Retina (tissue), 1 donor: ENCODE measurements at regions not wholly inside any gene's neighbourhood (a gene's known extent, or its start where the extent isn't known, plus 50 kb on each side); places are given as distances from the start of the nearest gene placed in this dataset.
"Not testable (repeated sequence)": the region's sequence is repeated elsewhere in the genome, so short reads cannot be mapped to it uniquely, and the experiment has no call there.

Experiments used
- DNase-seq: peaks from one replicate; pipeline ENCODE4 v3.0.0-alpha.2; 2016

GRCh38 chr16:18263046-18263445 is 73.5 kb downstream of the NPIPA8 start:
- DNase-seq: not testable (repeated sequence)

DNA sequence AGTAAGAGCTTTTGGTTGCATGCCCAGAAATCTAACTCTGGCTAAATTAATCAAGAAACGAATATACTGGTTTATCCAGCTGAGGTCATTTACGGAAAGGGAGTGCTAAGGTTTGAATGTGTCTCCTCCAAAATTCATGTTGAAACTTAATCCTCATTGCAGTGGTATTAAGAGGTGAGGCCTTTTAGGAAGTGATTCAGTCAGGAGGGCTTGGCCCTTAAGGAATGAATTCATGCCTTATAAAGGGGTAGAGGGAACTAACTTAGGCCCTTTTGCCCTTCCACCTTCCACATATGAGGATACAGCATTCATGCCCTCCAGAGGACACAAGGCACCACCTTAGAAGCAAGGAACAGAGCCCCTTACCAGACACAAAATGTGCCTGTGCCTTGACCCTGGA is 74.7 kb downstream of the NPIPA8 start:
- DNase-seq: not testable (repeated sequence)

DNA sequence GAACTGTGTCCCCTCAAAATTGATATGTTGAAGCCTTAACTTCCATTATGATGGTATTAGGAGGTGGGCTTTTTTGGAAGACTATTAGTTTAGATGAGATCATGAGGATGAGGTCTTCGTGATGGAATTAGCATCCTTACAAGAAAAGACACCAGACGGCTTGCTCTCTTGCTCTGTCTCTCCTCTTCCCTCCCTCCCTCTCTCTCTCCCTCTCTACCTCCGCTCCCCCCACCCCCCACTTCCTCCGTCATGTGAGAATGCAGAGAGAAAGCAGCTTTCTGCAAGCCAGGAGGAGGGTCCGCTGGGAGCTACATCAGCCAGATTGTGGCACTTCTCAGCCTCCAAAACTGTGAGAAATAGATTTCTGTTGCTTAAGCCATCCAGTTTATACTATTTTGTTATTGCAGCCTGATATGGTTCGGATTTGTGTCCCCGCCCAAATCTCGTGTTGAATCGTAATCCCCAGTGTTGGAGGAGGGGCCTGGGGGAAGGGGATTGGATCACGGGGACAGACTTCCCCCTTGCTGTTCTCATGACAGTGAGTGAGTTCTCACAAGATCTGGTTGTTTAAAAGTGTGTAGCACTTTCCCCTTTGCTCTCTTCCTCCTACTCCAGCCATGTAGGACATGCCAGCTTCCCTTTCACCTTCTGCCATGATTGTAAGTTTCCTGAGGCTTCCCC is 76.9 kb downstream of the NPIPA8 start:
- not testable (repeated sequence) for DNase-seq

GRCh38 chr16:18252943-18253342 is 83.6 kb downstream of the NPIPA8 start:
- DNase-seq: not testable (repeated sequence)

DNA sequence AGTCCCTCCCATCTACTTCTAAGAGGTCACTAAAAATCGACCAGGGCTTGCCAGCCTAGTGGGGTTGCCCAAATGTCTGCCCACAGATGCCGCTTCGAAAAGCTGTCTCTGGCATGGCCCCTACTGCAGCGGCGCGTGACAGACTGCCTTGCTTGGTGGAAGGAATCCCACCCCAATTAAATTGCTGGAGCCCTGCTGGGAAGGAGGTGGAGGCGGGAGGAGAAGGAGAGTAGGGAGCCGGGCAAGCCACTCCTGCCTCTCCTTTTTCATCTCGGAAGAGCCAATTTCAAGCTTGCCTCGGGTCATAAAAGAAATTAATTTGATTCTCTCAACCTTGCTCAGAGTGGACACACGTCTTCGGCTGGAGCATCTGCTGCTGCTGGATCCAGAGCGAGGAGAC is 106.0 kb downstream of the NPIPA8 start:
- DNase-seq: peak; percentile 69

GRCh38 chr16:18222054-18223009 is 114.2 kb downstream of the NPIPA8 start:
- not testable (repeated sequence) for DNase-seq

DNA sequence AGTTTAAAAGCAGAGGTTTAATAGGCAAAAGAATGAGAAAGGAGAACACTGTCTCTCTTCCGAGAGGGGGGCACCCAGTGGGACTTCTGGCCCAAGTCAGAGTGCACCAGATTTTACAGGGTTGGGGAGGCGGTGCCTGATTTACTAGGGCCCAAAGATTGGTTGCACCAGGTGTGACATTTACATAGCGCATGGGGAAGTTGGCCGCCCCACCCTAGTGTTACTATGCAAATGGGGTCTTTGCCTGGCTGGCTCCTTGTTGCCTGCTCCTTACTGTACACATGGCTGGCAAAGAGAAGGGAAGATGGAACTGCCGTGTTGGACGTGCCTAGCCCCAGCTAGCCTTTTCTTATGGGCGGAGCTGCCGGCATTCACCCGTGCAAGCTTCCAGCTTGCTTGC is 118.8 kb downstream of the NPIPA8 start:
- not testable (repeated sequence) for DNase-seq

DNA sequence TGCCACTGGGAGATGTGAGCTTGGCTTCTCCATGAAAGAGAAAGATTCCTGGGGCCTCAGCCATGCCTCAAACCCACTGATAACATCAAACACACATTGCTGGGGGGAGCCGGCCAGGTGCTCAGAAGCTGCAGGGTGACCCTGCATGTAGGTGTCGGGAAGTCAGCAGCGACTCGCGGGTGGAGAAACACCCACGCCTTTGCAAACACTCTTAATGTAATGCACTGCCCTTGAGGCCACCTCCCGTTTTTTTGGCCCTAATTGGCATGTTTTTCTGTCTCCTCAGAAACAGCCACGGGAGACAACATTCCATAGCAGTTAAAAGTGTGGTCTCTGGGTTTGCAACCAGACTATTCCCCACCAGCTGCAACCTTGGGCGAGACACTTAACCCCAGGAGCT is 119.7 kb downstream of the NPIPA8 start:
- DNase-seq: not testable (repeated sequence)

- DNase-seq: not testable (repeated sequence)
Measured at GRCh38 chr16:18213810-18214209, 122.7 kb downstream of the NPIPA8 start.

- not testable (repeated sequence) for DNase-seq
Measured at GRCh38 chr16:18211505-18211904, 125.0 kb downstream of the NPIPA8 start.

- not testable (repeated sequence) for DNase-seq
Measured at GRCh38 chr16:18204786-18205185, 131.8 kb downstream of the NPIPA8 start.

DNA sequence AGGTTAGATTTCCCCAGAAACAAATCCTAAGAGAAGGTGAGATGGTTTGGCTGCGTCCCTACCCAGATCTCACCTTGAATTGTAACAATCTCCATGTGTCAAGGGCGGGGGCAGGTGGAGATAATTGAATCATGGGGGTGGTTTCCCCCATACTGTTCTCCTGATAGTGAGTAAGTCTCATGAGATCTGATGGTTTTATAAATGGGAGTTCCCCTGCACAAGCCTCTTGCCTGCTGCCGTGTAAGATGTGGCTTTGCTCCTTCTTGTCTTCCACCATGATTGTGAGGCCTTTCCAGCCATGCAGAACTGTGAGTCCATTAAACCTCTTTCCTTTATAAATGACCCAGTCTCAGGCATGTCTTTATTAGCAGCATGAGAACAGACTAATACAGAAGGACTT is 132.2 kb downstream of the NPIPA8 start:
- DNase-seq: not testable (repeated sequence)

GRCh38 chr16:18201511-18201910 is 135.0 kb downstream of the NPIPA8 start:
- DNase-seq: not testable (repeated sequence)

GRCh38 chr16:18192389-18192788 is 144.1 kb downstream of the NPIPA8 start:
- DNase-seq: not testable (repeated sequence)

DNA sequence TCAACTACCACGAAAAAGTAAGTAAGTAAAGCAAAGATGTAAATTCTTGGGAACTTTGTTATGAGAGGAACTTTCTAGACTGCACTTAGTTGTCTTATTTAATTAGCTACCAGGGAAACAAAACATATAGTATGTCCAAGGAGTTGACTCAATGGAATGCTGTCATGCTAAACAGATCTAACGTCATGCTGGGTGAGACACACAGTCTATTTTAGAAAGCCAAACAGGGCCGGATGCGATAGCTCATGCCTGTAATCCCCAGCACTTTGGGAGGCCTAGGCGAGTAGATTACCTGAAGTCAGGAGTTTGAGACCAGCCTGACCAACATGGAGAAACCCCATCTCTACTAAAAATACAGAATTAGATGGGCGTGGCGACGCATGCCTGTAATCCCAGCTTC is 146.4 kb downstream of the NPIPA8 start:
- DNase-seq: not testable (repeated sequence)

DNA sequence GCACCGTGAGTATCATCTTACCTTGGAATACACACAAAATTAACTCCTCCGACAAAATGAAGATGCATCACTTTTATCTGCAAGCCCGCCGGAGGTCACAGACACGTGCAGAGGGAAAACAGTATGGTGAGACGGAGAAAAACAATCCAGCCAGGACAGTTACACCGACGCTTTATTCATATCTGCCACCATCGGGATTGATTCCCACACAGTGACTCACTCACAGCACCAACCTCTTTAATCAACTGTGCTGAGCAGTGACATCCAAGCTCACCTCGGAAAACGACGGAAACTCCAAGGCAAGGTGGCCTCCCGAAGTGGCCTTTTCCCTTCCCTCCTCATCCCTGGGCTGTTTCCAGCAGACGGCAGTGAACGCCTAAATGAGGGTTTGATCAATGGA is 151.8 kb downstream of the NPIPA8 start:
- not testable (repeated sequence) for DNase-seq

DNA sequence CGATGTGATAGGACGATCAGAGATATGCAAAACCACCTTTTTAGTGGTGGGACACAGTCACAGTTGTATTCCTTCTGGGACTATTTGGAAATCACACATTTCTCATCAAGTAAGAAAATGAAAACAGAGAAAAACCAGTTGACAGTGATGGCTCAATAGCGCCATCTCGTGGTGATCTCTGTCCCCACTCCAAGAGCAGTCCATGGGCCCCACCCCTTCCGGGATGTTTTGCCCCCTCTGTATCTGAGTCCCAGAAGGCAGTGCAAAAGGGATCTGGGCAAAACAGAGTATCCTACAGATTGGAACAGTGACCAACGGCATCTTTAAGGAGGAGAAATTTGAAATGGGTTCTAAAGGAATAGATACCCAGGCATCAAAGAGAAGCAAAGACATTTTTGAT is 155.5 kb downstream of the NPIPA8 start:
- not testable (repeated sequence) for DNase-seq

- not testable (repeated sequence) for DNase-seq
Measured at GRCh38 chr16:18173945-18174497, 162.5 kb downstream of the NPIPA8 start.

GRCh38 chr16:18162293-18162692 is 174.2 kb downstream of the NPIPA8 start:
- not testable (repeated sequence) for DNase-seq

GRCh38 chr16:18161224-18161623 is 175.3 kb downstream of the NPIPA8 start:
- not testable (repeated sequence) for DNase-seq

- DNase-seq: not testable (repeated sequence)
Measured at GRCh38 chr16:18159185-18159584, 177.4 kb downstream of the NPIPA8 start.

DNA sequence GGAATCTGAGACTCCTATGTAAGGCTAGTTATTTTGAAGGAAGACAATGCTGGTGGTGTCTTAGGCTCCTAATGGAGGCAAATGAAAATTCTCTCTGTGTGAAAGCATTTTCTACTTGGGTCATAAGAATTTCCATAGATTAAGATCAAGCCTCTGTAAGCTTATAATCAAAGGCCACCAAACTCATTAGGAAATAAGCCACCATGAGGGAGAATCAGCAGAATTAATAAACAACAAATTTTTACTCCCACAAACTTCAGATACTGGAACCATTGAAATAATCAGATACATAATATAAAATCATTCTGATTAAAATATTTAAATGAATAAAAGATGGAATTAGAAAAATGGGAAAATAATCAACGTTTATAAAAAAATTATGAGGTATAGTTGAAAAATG is 178.7 kb downstream of the NPIPA8 start:
- DNase-seq: not testable (repeated sequence)

- DNase-seq: not testable (repeated sequence)
Measured at GRCh38 chr16:18152832-18153231, 183.7 kb downstream of the NPIPA8 start.
